AG09309 (cell line): ENCODE measurements at regions not wholly inside any gene's neighbourhood (a gene's known extent, or its start where the extent isn't known, plus 50 kb on each side); places are given as distances from the start of the nearest gene placed in this dataset.

Experiments used
- DNase-seq: peaks from one replicate; pipeline ENCODE4 v3.0.0-alpha.2; 2010; ENCODE audit warnings: low read depth
- H3K4me3 ChIP-seq: 2 replicates; pipeline ENCODE4 v1.5.1; 2011; ENCODE audit warnings: mild to moderate bottlenecking, low read depth, low read length, moderate library complexity; ENCODE audit not compliant: control insufficient read depth
- TF ChIP-seq, protein P1 (sequence below): IDR thresholded peaks from 2 replicates; pipeline ENCODE4 v1.5.1; 2011; ENCODE audit warnings: mild to moderate bottlenecking, low read depth, low read length, inconsistent platforms; ENCODE audit not compliant: insufficient read depth, control insufficient read depth; ENCODE audit errors: missing control alignments

DNA sequence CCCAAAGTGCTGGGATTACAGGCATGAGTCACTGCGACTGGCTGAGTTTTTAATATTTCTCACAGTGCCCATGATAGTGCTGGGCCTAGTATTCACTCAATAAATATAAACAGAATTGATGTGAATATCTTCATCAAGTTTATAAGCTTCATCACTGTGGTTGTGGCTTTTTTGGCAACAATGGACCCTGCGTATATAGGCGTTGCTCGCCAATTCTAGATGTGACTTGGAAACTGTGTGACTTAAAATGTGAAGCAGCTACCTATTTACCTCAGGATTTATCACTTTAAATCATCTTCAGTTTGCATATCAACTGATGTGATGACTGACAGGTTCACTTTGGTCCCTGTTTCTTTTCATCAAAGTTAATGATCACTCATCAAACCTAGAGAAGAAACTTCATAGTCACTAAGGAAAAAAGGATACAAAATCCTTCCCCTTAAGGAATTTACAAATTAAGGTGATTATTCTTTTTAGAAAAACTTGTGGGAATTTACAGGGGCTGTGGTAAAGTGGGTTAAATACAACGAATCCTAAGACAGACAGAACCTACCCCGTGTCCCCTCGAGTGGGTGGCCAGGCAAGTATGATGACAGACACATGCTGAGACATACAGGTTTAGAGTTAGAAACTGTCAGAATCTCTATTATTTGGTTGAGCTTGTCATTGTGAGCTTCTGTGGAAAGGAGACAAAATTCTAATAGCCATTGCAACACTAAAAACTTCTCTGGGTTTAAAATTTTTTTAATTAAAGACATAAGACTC, 101.3 kb downstream of the AKAP11 start:
- TF ChIP-seq, protein P1, sequence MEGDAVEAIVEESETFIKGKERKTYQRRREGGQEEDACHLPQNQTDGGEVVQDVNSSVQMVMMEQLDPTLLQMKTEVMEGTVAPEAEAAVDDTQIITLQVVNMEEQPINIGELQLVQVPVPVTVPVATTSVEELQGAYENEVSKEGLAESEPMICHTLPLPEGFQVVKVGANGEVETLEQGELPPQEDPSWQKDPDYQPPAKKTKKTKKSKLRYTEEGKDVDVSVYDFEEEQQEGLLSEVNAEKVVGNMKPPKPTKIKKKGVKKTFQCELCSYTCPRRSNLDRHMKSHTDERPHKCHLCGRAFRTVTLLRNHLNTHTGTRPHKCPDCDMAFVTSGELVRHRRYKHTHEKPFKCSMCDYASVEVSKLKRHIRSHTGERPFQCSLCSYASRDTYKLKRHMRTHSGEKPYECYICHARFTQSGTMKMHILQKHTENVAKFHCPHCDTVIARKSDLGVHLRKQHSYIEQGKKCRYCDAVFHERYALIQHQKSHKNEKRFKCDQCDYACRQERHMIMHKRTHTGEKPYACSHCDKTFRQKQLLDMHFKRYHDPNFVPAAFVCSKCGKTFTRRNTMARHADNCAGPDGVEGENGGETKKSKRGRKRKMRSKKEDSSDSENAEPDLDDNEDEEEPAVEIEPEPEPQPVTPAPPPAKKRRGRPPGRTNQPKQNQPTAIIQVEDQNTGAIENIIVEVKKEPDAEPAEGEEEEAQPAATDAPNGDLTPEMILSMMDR: no peak
- DNase-seq: no peak
- H3K4me3 ChIP-seq: no peak overlapping the region

DNA sequence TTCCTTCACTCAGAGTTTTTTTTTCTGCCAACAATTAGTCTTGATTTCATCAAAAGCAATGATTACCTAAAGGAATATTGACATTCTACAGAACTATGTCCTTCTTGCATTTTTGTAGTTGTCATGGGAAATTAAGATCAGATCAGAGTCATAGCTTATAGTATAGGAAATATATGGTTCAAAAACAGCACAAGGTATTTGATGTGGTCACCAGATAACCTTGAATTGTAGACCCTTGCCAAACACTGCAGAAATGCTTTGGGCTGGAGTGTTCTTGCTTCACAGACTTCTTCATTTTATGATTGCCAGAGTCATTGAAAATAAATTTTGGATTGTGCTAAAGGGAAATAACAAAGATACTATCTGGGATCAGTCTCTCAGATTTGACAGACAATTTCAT, 103.7 kb downstream of the AKAP11 start:
- H3K4me3 ChIP-seq: no peak overlapping the region
- DNase-seq: no peak
- TF ChIP-seq, protein P1: no peak

- DNase-seq: no peak
- no peak overlapping the region for H3K4me3 ChIP-seq
- TF ChIP-seq, protein P1: no peak
Measured at GRCh38 chr13:42377640-42378382, 105.9 kb downstream of the AKAP11 start.

GRCh38 chr13:42378383-42378780, 106.4 kb downstream of the AKAP11 start:
- DNase-seq: no peak
- TF ChIP-seq, protein P1: no peak
- H3K4me3 ChIP-seq: no peak overlapping the region

DNA sequence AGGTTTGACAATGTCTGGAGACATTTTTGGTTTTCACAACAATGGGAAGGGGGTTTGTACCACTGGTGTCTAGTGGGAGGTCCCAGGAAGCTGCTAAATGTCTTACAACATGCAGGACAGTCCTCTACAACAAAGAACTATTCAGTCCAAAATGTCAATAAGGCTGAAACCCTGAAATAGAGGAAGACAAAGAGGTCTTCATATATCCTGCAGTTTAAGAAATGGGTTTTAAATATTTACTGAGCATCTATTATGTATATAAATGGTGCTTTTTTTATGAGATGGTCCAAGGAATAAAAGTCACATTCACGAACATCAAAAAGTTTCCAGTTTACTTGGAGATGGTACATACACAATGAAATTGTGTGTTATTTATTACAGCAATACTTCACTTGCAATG, 107.3 kb downstream of the AKAP11 start:
- TF ChIP-seq, protein P1: no peak
- H3K4me3 ChIP-seq: no peak overlapping the region
- no peak for DNase-seq

DNA sequence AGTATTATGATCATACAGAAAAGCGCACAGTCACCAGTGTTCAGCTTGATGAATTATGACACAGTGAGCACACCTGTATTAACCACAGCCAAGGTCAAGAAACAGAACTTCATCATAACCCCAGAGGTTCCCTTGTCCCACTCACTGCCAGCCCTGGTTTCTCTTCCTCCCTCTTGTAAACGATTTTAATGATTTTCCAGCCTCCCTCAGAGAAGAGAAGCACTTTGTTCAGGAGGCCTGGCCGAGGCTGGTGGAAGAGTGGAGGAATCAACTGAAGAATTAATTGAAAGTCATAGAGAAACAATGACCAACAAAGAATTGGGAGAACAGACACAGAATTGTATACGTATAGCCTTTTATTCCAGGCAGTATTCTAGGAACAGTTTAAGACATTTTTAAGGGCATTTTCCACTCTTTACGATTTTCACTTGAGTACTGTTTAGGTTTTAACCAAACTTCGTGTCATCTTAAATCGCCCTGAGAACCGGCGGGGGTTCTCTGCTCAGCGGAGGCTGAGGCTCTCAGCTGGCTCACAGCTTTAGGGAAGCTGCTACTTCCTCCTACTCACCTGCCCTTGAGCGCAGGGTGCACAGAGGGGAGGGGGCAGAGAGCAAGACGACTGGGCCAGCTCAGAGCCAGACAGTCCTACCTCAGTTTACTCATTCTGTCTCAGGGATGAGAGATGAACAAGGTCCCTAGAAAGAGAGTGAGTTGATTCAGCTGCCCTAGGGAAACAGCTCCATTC, 108.6 kb downstream of the AKAP11 start:
- TF ChIP-seq, protein P1: no peak
- no peak for DNase-seq

More for the DNA sequence above, 108.6 kb downstream of the AKAP11 start:
- H3K4me3 ChIP-seq: no peak overlapping the region
